HCT116 (cell line): ENCODE measurements at regions not wholly inside any gene's neighbourhood (a gene's known extent, or its start where the extent isn't known, plus 50 kb on each side); places are given as distances from the start of the nearest gene placed in this dataset.

ENCODE experiments used
- ATAC-seq: fragments of 200-7000 bp; cut with Tn5 transposase; 2 replicates; pipeline ENCODE4 v1.9.1; 2020; ENCODE audit warnings: mild to moderate bottlenecking, moderate library complexity
- BruUV-seq: library from RNA; stranded (reverse); fragments of 400-500 nt; replicated peaks from 2 replicates; lab custom pipeline; 2021; lab: Mats Ljungman, UMichigan
- CTCF ChIA-PET: fragments of 300-600 bp; sonication (Branson Sonifier 250); formaldehyde crosslinking; loops from one replicate; lab custom pipeline; 2021; ENCODE audit warnings: antibody characterized with exemption; lab: Charles Lee
- POLR2A ChIA-PET: fragments of 300-600, 350-600 bp; sonication (Branson Sonifier 250); formaldehyde crosslinking; loops from one replicate; lab custom pipeline; 2021; ENCODE audit warnings: antibody characterized with exemption; lab: Charles Lee
- RAD21 ChIA-PET, 2 experiments: fragments of 300-600 bp; sonication (Branson Sonifier 250); formaldehyde crosslinking; loops; one replicate each; lab custom pipeline; 2023; ENCODE audit warnings: low total read pairs in 2 of 2; ENCODE audit not compliant: uncharacterized antibody in 2 of 2, unreplicated experiment in 2 of 2, low non-redundant PET in 1 of 2; lab: Charles Lee
- DNase-seq: peaks from one replicate; pipeline ENCODE4 v3.0.0-alpha.2; 2010; ENCODE audit warnings: low read depth, low spot score
- H2AFZ ChIP-seq: fragments of 200-600 bp; shearing (Covaris generic), sonication (generic); 2 replicates; pipeline ENCODE4 v1.6.1; 2017; ENCODE audit warnings: low read depth, mixed run types, mixed read lengths, antibody characterized with exemption, low read length; ENCODE audit not compliant: poor library complexity, severe bottlenecking
- H3K27ac ChIP-seq: 2 replicates; pipeline ENCODE4 v1.5.1; 2012; ENCODE audit warnings: low read depth, low read length
- H3K27me3 ChIP-seq: fragments of 200-600 bp; sonication (generic); 2 replicates; pipeline ENCODE4 v1.6.1; 2016; ENCODE audit warnings: mixed run types, low read length, mixed read lengths; ENCODE audit not compliant: insufficient read depth
- H3K36me3 ChIP-seq, 2 experiments: fragments of 200-500 bp in 1 of 2; fragments of 200-600 bp in 1 of 2; sonication (Bioruptor generic) in 1 of 2; sonication (generic) in 1 of 2; 2 replicates each; pipeline versions ENCODE4 v1.5.1 to v1.6.1; 2014 to 2016; ENCODE audit warnings: low read length in 2 of 2, inconsistent platforms in 1 of 2, mixed read lengths in 1 of 2, mixed run types in 1 of 2; ENCODE audit not compliant: insufficient read depth in 2 of 2, control insufficient read depth in 1 of 2
- H3K4me1 ChIP-seq, 2 experiments: fragments of 200-600 bp in 1 of 2; sonication (generic) in 1 of 2; 2 replicates each; pipeline versions ENCODE4 v1.5.1 to v1.6.1; 2012 to 2017; ENCODE audit warnings: low read length in 2 of 2, inconsistent platforms in 1 of 2, mild to moderate bottlenecking in 1 of 2, mixed read lengths in 1 of 2, mixed run types in 1 of 2, moderate library complexity in 1 of 2; ENCODE audit not compliant: insufficient read depth in 2 of 2, control insufficient read depth in 1 of 2
- H3K4me2 ChIP-seq: fragments of 200-600 bp; sonication (generic); 2 replicates; pipeline ENCODE4 v1.6.1; 2017; ENCODE audit warnings: mixed run types, low read length, mixed read lengths
- H3K4me3 ChIP-seq, 2 experiments: fragments of 200-600 bp in 1 of 2; sonication (generic) in 1 of 2; replicated peaks in 1 of 2; 2 replicates each; pipeline ENCODE4 v1.5.1; 2011 to 2016; ENCODE audit warnings: low read length in 2 of 2, control low read depth in 1 of 2, low read depth in 1 of 2, mild to moderate bottlenecking in 1 of 2, mixed read lengths in 1 of 2, mixed run types in 1 of 2
- H3K79me2 ChIP-seq: fragments of 200-600 bp; sonication (generic); 2 replicates; pipeline ENCODE4 v1.6.1; 2017; ENCODE audit warnings: mild to moderate bottlenecking, mixed run types, low read length, moderate library complexity, mixed read lengths; ENCODE audit not compliant: insufficient read depth
- H3K9ac ChIP-seq: fragments of 200-600 bp; sonication (generic); 2 replicates; pipeline ENCODE4 v1.6.1; 2016; ENCODE audit warnings: low read length, mixed read lengths
- H3K9me2 ChIP-seq: fragments of 200-600 bp; sonication (generic), shearing (Covaris generic); 2 replicates; pipeline ENCODE4 v1.6.1; 2017; ENCODE audit warnings: mixed run types, mild to moderate bottlenecking, moderate library complexity; ENCODE audit not compliant: insufficient read depth
- H3K9me3 ChIP-seq, 2 experiments: fragments of 200-500 bp in 1 of 2; fragments of 200-600 bp in 1 of 2; sonication (Bioruptor generic) in 1 of 2; sonication (generic) in 1 of 2; 2 replicates each; pipeline ENCODE4 v1.6.1; 2014 to 2017; ENCODE audit warnings: low read length in 2 of 2, mixed read lengths in 2 of 2, inconsistent platforms in 1 of 2, low read depth in 1 of 2, mild to moderate bottlenecking in 1 of 2, mixed run types in 1 of 2, moderate library complexity in 1 of 2; ENCODE audit not compliant: control insufficient read depth in 1 of 2, insufficient read depth in 1 of 2
- H4K20me1 ChIP-seq: fragments of 200-600 bp; sonication (generic), shearing (Covaris generic); 2 replicates; pipeline ENCODE4 v1.6.1; 2017; ENCODE audit warnings: mixed run types, mild to moderate bottlenecking, moderate library complexity; ENCODE audit not compliant: insufficient read depth
- CEBPB ChIP-seq: IDR thresholded peaks from 2 replicates; pipeline ENCODE4 v1.6.1; 2012; ENCODE audit warnings: low read depth
- CTCF ChIP-seq, 3 experiments: fragments of 200-600 bp in 1 of 3; sonication (generic) in 1 of 3; IDR thresholded peaks in 2 of 3; conservative IDR thresholded peaks in 1 of 3; 2 replicates each; pipeline ENCODE4 v1.5.1; 2012 to 2017; ENCODE audit warnings: low read depth in 2 of 3, low read length in 2 of 3, antibody characterized with exemption in 1 of 3, borderline replicate concordance in 1 of 3, control low read depth in 1 of 3, mild to moderate bottlenecking in 1 of 3, mixed read lengths in 1 of 3, mixed run types in 1 of 3, moderate library complexity in 1 of 3; ENCODE audit not compliant: insufficient read depth in 1 of 3
- ELF1 ChIP-seq: IDR thresholded peaks from 2 replicates; pipeline ENCODE4 v1.6.1; 2012; ENCODE audit warnings: low read depth, borderline replicate concordance
- POLR2A ChIP-seq: IDR thresholded peaks from 2 replicates; pipeline ENCODE4 v1.7.0; 2011; ENCODE audit warnings: borderline replicate concordance; ENCODE audit not compliant: insufficient read depth, insufficient read length; ENCODE audit errors: extremely low read depth
- POLR2AphosphoS5 ChIP-seq: IDR thresholded peaks from 2 replicates; pipeline ENCODE4 v1.6.1; 2011; ENCODE audit warnings: mild to moderate bottlenecking, low read depth, low read length, moderate library complexity
- RAD21 ChIP-seq: IDR thresholded peaks from 2 replicates; pipeline ENCODE4 v1.6.1; 2012; ENCODE audit warnings: low read depth, mild to moderate bottlenecking
- ZBTB33 ChIP-seq: IDR thresholded peaks from 2 replicates; pipeline ENCODE4 v1.6.1; 2011; ENCODE audit warnings: mild to moderate bottlenecking, low read length, moderate library complexity; ENCODE audit not compliant: insufficient replicate concordance; ENCODE audit errors: extremely low read depth
- intact Hi-C: fragments of 100-400 bp; cut with micrococcal nuclease; formaldehyde crosslinking; loops from 2 replicates; pipeline ENCODE4 v1.10.0; 2022

GRCh38 chr5:166719991-166720390 lies 1571.5 kb upstream of the WWC1 start:
- CTCF ChIA-PET: no interaction called here
- POLR2A ChIA-PET: no interaction called here
- Histone ChIP-seq H3K9ac (no peak overlapping the region), H3K4me3 (no peak overlapping the region), H3K27me3 (no peaks in the 10 kb centered on the region), H2AFZ (no peak overlapping the region), H3K27ac (no peak overlapping the region), H4K20me1 (no peaks in the 10 kb centered on the region), H3K79me2 (no peaks in the 10 kb centered on the region), H3K36me3 (no peaks in the 10 kb centered on the region), H3K9me3 (peaks cover 0 to 32% of the 10 kb centered on the region in 2 experiments; a peak in 1 of 4 replicates), H3K9me2 (no peaks in the 10 kb centered on the region), H3K4me1 (no peaks in the 10 kb centered on the region), H3K4me2 (no peak overlapping the region)
- no TSS peak for BruUV-seq
- TF ChIP-seq ELF1: no peak
- TF ChIP-seq POLR2AphosphoS5: no peak
- no peak for TF ChIP-seq CEBPB
- no peak for TF ChIP-seq ZBTB33
- TF ChIP-seq POLR2A: no peak
- no peak for TF ChIP-seq CTCF (IDR thresholded peaks at IDR 0.05 in 2 of 3, conservative IDR thresholded peaks at IDR 0.05 in 1 of 3; ENCODE audit: borderline replicate concordance in 1 of 3, insufficient read depth in 1 of 3, low read depth in 2 of 3, low read length in 2 of 3)
- no peak for TF ChIP-seq RAD21
- intact Hi-C loops: no loop called here
- DNase-seq (no peak), ATAC-seq (no peak)
- RAD21 ChIA-PET: no interaction called here
